GM12891 (cell line): ENCODE measurements at regions not wholly inside any gene's neighbourhood (a gene's known extent, or its start where the extent isn't known, plus 50 kb on each side); places are given as distances from the start of the nearest gene placed in this dataset.
"Not testable (repeated sequence)": the region's sequence is repeated elsewhere in the genome, so short reads cannot be mapped to it uniquely, and the experiment has no call there.

Experiments
- PAX5 ChIP-seq: IDR thresholded peaks from 2 replicates; pipeline ENCODE4 v1.6.1; 2011; ENCODE audit warnings: low read length, moderate library complexity, mild to moderate bottlenecking; ENCODE audit not compliant: insufficient read depth, severe bottlenecking
- POLR2A ChIP-seq: IDR thresholded peaks from 2 replicates; pipeline ENCODE4 v1.6.1; 2011; ENCODE audit warnings: low read depth, low read length, control low read depth
- POLR2AphosphoS5 ChIP-seq: IDR thresholded peaks from 2 replicates; pipeline ENCODE4 v1.6.1; 2011; ENCODE audit warnings: low read depth, low read length, control low read depth
- POU2F2 ChIP-seq: IDR thresholded peaks from 2 replicates; pipeline ENCODE4 v1.6.1; 2011; ENCODE audit warnings: low read depth, mild to moderate bottlenecking, control low read depth, low read length, moderate library complexity
- SPI1 ChIP-seq: IDR thresholded peaks from 2 replicates; pipeline ENCODE4 v1.6.1; 2011; ENCODE audit warnings: low read depth, low read length, control low read depth
- TAF1 ChIP-seq: IDR thresholded peaks from 2 replicates; pipeline ENCODE4 v1.6.1; 2011; ENCODE audit warnings: low read depth, low read length, control low read depth

DNA sequence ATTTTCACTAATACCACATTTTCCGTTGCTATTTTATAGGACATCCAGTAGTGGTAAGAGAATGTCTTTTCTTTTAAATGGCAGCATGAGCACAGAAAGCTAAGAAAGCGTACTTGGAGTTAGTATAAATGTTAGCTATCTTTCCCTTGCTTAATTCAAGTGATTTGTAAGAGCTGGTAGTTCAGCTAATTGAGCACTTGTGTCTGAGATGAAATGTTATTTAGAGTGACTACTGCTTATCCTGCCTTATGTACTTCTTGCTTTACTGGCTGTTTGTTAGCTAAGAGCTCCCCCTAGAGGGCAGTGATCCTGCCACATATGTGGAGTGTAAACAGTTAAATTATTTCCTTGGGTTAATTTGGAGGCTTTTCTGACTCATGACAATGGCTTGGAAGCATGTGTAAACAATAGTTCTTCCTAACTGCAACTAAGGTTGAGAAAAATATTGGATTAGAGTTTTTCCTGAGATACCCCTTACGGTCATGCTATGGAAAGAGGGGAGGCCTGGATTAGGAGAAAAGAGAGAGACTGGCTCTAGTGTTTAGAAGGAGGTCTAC, 171.9 kb upstream of the TGIF2LY start:
- not testable (repeated sequence) for TF ChIP-seq POLR2AphosphoS5, POLR2A, TAF1, SPI1, PAX5, POU2F2
